Heart right ventricle (tissue), 16 donors: ENCODE measurements at regions not wholly inside any gene's neighbourhood (a gene's known extent, or its start where the extent isn't known, plus 50 kb on each side); places are given as distances from the start of the nearest gene placed in this dataset.

Experiments used
- ATAC-seq, 8 donors: fragments of 200-7000 bp; cut with Tn5 transposase; one replicate each; pipeline ENCODE4 v1.9.1; 2020; ENCODE audit warnings: mild to moderate bottlenecking in 8 of 8, moderate library complexity in 8 of 8, moderate number of reproducible peaks in 1 of 8
- DNase-seq, 2 donors: peaks; one replicate each; pipeline ENCODE4 v3.0.0-alpha.2; 2020
- H3K27ac ChIP-seq, 10 donors: fragments of 200-600 bp; sonication (generic) in 2 of 10; one replicate each; pipeline versions ENCODE4 v1.5.0 to v1.8.0; 2020 to 2022; ENCODE audit warnings: mild to moderate bottlenecking in 3 of 10
- H3K27me3 ChIP-seq, 7 donors: fragments of 200-600 bp; one replicate each; pipeline ENCODE4 v1.8.0; 2021 to 2022; ENCODE audit warnings: mild to moderate bottlenecking in 2 of 7
- H3K36me3 ChIP-seq, 9 donors: fragments of 200-600 bp; sonication (generic) in 1 of 9; one replicate each; pipeline versions ENCODE4 v1.5.0 to v1.8.0; 2020 to 2022; ENCODE audit warnings: mild to moderate bottlenecking in 2 of 9
- H3K4me1 ChIP-seq, 9 donors: fragments of 200-600 bp; sonication (generic) in 1 of 9; one replicate each; pipeline versions ENCODE4 v1.5.0 to v1.8.0; 2020 to 2022; ENCODE audit warnings: mild to moderate bottlenecking in 4 of 9
- H3K4me3 ChIP-seq, 10 donors: fragments of 200-600 bp; sonication (generic) in 2 of 10; one replicate each; pipeline versions ENCODE4 v1.5.0 to v1.8.0; 2020 to 2022; ENCODE audit warnings: mild to moderate bottlenecking in 7 of 10, moderate library complexity in 2 of 10
- H3K9me3 ChIP-seq, 11 donors: fragments of 200-600 bp in 10 of 11; sonication (generic) in 2 of 11; one replicate each; pipeline versions ENCODE4 v1.5.0 to v1.8.0; 2013 to 2022; ENCODE audit warnings: mild to moderate bottlenecking in 2 of 11, control low read depth in 1 of 11, moderate library complexity in 1 of 11
- CTCF ChIP-seq, 9 donors: fragments of 200-600 bp; sonication (generic) in 2 of 9; IDR thresholded peaks; one replicate each; pipeline versions ENCODE4 v1.5.0 to v1.8.0; 2021 to 2022; ENCODE audit warnings: antibody characterized with exemption in 9 of 9, mild to moderate bottlenecking in 5 of 9, moderate library complexity in 1 of 9
- WGBS, 2 donors: extraction: QIAGEN DNeasy Blood & Tissue Kit; methylation state at CpG; one replicate each; pipeline ENCODE4 v1.1.7; 2013; ENCODE audit warnings: inconsistent platforms in 1 of 2; 5-methylcytosine and 5-hydroxymethylcytosine counted together
- intact Hi-C, 10 donors: fragments of 100-400 bp; cut with DNase I; formaldehyde crosslinking; loops; one replicate each; pipeline versions ENCODE4 v1.11.1 to v1.14.2; 2022
- donor health status: Arrhythmogenic right ventricular cardiomyopathy.
- donor health status: ischemic (EF 13 %, LVEDD 7.1; RV severe dilation, severe dysfunction).
- donor health status: healthy with polysubstance abuse.
- donor health status: DM: no; HTN: yes; CAD: no.
- donor health status: DM: no; HTN: no; CAD: no.
- donor health status: ischemic (EF 25% LVEDD 6.9; RV normal size, moderate dysfunction).
- donor health status: ischemic (EF 25% LVEDD 5.7; RV mildly dilated, moderate dysfunction).
- donor health status: healthy.
- donor health status: DM: yes; HTN: yes; CAD: no.
- donor health status: Ischemic cardiomyopathy.
- donor health status: ischemic (EF 35%, LVEDD 5.7; RV mildly dilated, moderate dysfunction).
- donor health status: nonischemic (EF 11% LVEDD 7.7; RV severe dilation, severe dysfunction).
- donor health status: DM: yes; HTN: yes; CAD: no.
- donor health status: PGD.
- donor health status: ischemic (EF 29% LVEDD 5.4; RV normal size, mild dysfunction).
- donor health status: nonischemic (EF 23%, LVEDD 6.1; RV moderate dilation, normal function).

- TF ChIP-seq CTCF (IDR thresholded peaks at IDR 0.05): no peak
- no peak for ATAC-seq
- no peaks in the 10 kb centered on the region for H3K36me3 ChIP-seq
- intact Hi-C loops: no loop called here
- H3K4me1 ChIP-seq: no peaks in the 10 kb centered on the region
- no peak overlapping the region for H3K4me3 ChIP-seq
- H3K27ac ChIP-seq: no peak overlapping the region
- H3K9me3 ChIP-seq: peaks cover 0 to 13% (median 0%) of the 10 kb centered on the region in 11 donors
- no peaks in the 10 kb centered on the region for H3K27me3 ChIP-seq
- DNase-seq: no peak
These were observed 510.2 kb upstream of the ZWINT start for GRCh38 chr10:56871160-56871668.

- ATAC-seq (no peak), DNase-seq (no peak)
- H3K9me3 ChIP-seq: peaks cover 0 to 6% (median 0%) of the 10 kb centered on the region in 11 donors
- no peak overlapping the region for H3K4me3 ChIP-seq
- H3K36me3 ChIP-seq: no peaks in the 10 kb centered on the region
- H3K4me1 ChIP-seq: no peaks in the 10 kb centered on the region
- WGBS, 2 donors: 52 to 63% methylated on average over 3 of the region's 3 CpGs
- no peaks in the 10 kb centered on the region for H3K27me3 ChIP-seq
- no peak overlapping the region for H3K27ac ChIP-seq
- intact Hi-C loops: no loop called here
- TF ChIP-seq CTCF (IDR thresholded peaks at IDR 0.05): no peak
These were observed 506.2 kb upstream of the ZWINT start for GRCh38 chr10:56867236-56867635.

- DNase-seq: no peak
- TF ChIP-seq CTCF (IDR thresholded peaks at IDR 0.05): no peak
- WGBS, 2 donors: 72 to 77% methylated on average over 2 of the region's 2 CpGs
These were observed 495.5 kb upstream of the ZWINT start for GRCh38 chr10:56856569-56856968.

GRCh38 chr10:56844978-56845529 lies 484.0 kb upstream of the ZWINT start:
- no peaks in the 10 kb centered on the region for H3K36me3 ChIP-seq
- DNase-seq (no peak), ATAC-seq (peak in 1 of 8 donors; percentile 33)
- no peak overlapping the region for H3K4me3 ChIP-seq
- intact Hi-C loops: no loop called here
- no peaks in the 10 kb centered on the region for H3K27me3 ChIP-seq
- H3K9me3 ChIP-seq: no peaks in the 10 kb centered on the region
- no peak for TF ChIP-seq CTCF (IDR thresholded peaks at IDR 0.05)
- WGBS, 2 donors: 81 to 85% methylated on average over 6 of the region's 6 CpGs
- no peak overlapping the region for H3K27ac ChIP-seq
- no peaks in the 10 kb centered on the region for H3K4me1 ChIP-seq

More at GRCh38 chr10:56856569-56856968, 495.5 kb upstream of the ZWINT start:
- H3K27ac ChIP-seq: no peak overlapping the region
- H3K9me3 ChIP-seq: peaks cover 0 to 6% (median 0%) of the 10 kb centered on the region in 11 donors
- no peak overlapping the region for H3K4me3 ChIP-seq
- H3K27me3 ChIP-seq: no peaks in the 10 kb centered on the region
- ATAC-seq: no peak
- intact Hi-C loops: no loop called here
- H3K36me3 ChIP-seq: no peaks in the 10 kb centered on the region
- H3K4me1 ChIP-seq: no peaks in the 10 kb centered on the region
